A549 (cell line): ENCODE measurements at regions not wholly inside any gene's neighbourhood (a gene's known extent, or its start where the extent isn't known, plus 50 kb on each side); places are given as distances from the start of the nearest gene placed in this dataset.

Source experiments
- ATAC-seq, 2 experiments: fragments of 200-7000 bp in 1 of 2; fragments of >200 bp in 1 of 2; cut with Nextera tagmentation in 1 of 2; cut with Tn5 transposase in 1 of 2; 3 replicates each; pipeline versions ENCODE4 v1.8.0 to v1.9.1; 2018 to 2020; ENCODE audit warnings: mild to moderate bottlenecking in 1 of 2, moderate library complexity in 1 of 2
- CTCF ChIA-PET: fragments of 300-600 bp; sonication (Branson Sonifier 250); formaldehyde crosslinking; extraction: SDS; loops from one replicate; lab custom pipeline; 2021; ENCODE audit warnings: antibody characterized with exemption, inconsistent platforms; lab: Yijun Ruan, JAX
- POLR2A ChIA-PET: fragments of 350-600 bp; formaldehyde crosslinking; extraction: SDS; loops from one replicate; lab custom pipeline; 2021; ENCODE audit warnings: antibody characterized with exemption, inconsistent platforms; lab: Yijun Ruan, JAX
- DNase-seq, 2 experiments: peaks; one replicate each; pipeline versions ENCODE4 v3.0.0 to v3.0.0-alpha.2; 2011 to 2016; ENCODE audit warnings: low read depth in 1 of 2, low spot score in 1 of 2
- FAIRE-seq: peaks from 2 replicates; lab custom pipeline; 2011; peaks lifted over from hg19 to GRCh38; lab: Jason Lieb, UNC
- H3K27ac ChIP-seq, 2 experiments: fragments of >200 bp; sonication (Bioruptor Twin); formaldehyde crosslinking; 3 replicates each; pipeline ENCODE4 v1.5.1; 2016 to 2017
- H3K4me1 ChIP-seq: fragments of >200 bp; sonication (Bioruptor Twin); formaldehyde crosslinking; 3 replicates; pipeline ENCODE4 v1.6.1; 2016
- H3K4me2 ChIP-seq: fragments of >200 bp; sonication (Bioruptor Twin); formaldehyde crosslinking; 3 replicates; pipeline ENCODE4 v1.6.1; 2016
- H3K4me3 ChIP-seq: fragments of >200 bp; sonication (Bioruptor Twin); formaldehyde crosslinking; 3 replicates; pipeline ENCODE4 v1.5.1; 2016
- H3K9me3 ChIP-seq: fragments of >200 bp; sonication (Bioruptor Twin); formaldehyde crosslinking; 3 replicates; pipeline ENCODE4 v1.6.1; 2016
- ATOH8 ChIP-seq: fragments of 250-450 bp; sonication (Bioruptor Pico); IDR thresholded peaks from 2 replicates; pipeline ENCODE4 v1.5.0; 2020; ENCODE audit warnings: low read depth, mild to moderate bottlenecking, moderate library complexity
- BHLHE40 ChIP-seq: IDR thresholded peaks from 2 replicates; pipeline ENCODE4 v1.6.1; 2012; ENCODE audit warnings: low read depth, low read length, inconsistent platforms
- CBX8 ChIP-seq: fragments of 200-600 bp; sonication (generic); IDR thresholded peaks from 2 replicates; pipeline ENCODE4 v1.6.1; 2016
- CHD2 ChIP-seq: fragments of 150-350 bp; IDR thresholded peaks from 2 replicates; pipeline ENCODE4 v1.6.1; 2014; ENCODE audit warnings: low read length; ENCODE audit not compliant: partially characterized antibody
- CTCF ChIP-seq: fragments of >200 bp; sonication (Bioruptor Twin); formaldehyde crosslinking; IDR thresholded peaks from 3 replicates; pipeline ENCODE4 v1.5.1; 2016
- EHF ChIP-seq: fragments of 250-450 bp; sonication (Bioruptor Pico); IDR thresholded peaks from 2 replicates; pipeline ENCODE4 v1.5.0; 2020; ENCODE audit warnings: mild to moderate bottlenecking
- EHMT2 ChIP-seq: fragments of 200-600 bp; sonication (generic); IDR thresholded peaks from 2 replicates; pipeline ENCODE4 v1.6.1; 2016; ENCODE audit warnings: antibody characterized with exemption, low read depth, mild to moderate bottlenecking, moderate library complexity
- ESRRA ChIP-seq: fragments of 150-350 bp; IDR thresholded peaks from 2 replicates; pipeline ENCODE4 v1.6.1; 2014; ENCODE audit warnings: mild to moderate bottlenecking, low read length, borderline replicate concordance
- GATA3 ChIP-seq: IDR thresholded peaks from 2 replicates; pipeline ENCODE4 v1.6.1; 2012; ENCODE audit warnings: borderline replicate concordance
- JUN ChIP-seq, 2 experiments: fragments of >200 bp; sonication (Bioruptor Twin); formaldehyde crosslinking; IDR thresholded peaks; 2 replicates in 1 of 2; 3 replicates in 1 of 2; pipeline ENCODE4 v1.6.1; 2016 to 2017
- JUNB ChIP-seq: fragments of >200 bp; sonication (Bioruptor Twin); formaldehyde crosslinking; IDR thresholded peaks from 2 replicates; pipeline ENCODE4 v1.6.1; 2016
- KDM1A ChIP-seq: fragments of 200-600 bp; sonication (generic); IDR thresholded peaks from 2 replicates; pipeline ENCODE4 v1.6.1; 2016; ENCODE audit warnings: low read depth, mild to moderate bottlenecking
- MAZ ChIP-seq: fragments of 150-350 bp; IDR thresholded peaks from 2 replicates; pipeline ENCODE4 v1.6.1; 2014; ENCODE audit warnings: antibody characterized with exemption, low read depth, low read length, borderline replicate concordance
- MYC ChIP-seq: IDR thresholded peaks from 2 replicates; pipeline ENCODE4 v1.6.1; 2012; ENCODE audit warnings: mild to moderate bottlenecking, inconsistent platforms, low read length, improper control_type of control experiment, borderline replicate concordance
- NFE2L2 ChIP-seq: fragments of 150-350 bp; conservative IDR thresholded peaks from 2 replicates; pipeline ENCODE4 v1.6.1; 2014; ENCODE audit warnings: low read length
- PBX3 ChIP-seq: IDR thresholded peaks from 2 replicates; pipeline ENCODE4 v1.6.1; 2012
- PHF8 ChIP-seq: fragments of 200-600 bp; sonication (generic); IDR thresholded peaks from 2 replicates; pipeline ENCODE4 v1.6.1; 2016; ENCODE audit warnings: low read depth, mild to moderate bottlenecking, antibody characterized with exemption, moderate library complexity, borderline replicate concordance
- POLR2A ChIP-seq: IDR thresholded peaks from 2 replicates; pipeline ENCODE4 v1.6.1; 2012; ENCODE audit warnings: mild to moderate bottlenecking, low read length
- POLR2AphosphoS2 ChIP-seq: conservative IDR thresholded peaks from 2 replicates; pipeline ENCODE4 v1.6.1; 2012; ENCODE audit warnings: low read length, improper control_type of control experiment, inconsistent platforms
- RAD21 ChIP-seq, 2 experiments: fragments of >200 bp in 1 of 2; sonication (Bioruptor Twin) in 1 of 2; formaldehyde crosslinking in 1 of 2; IDR thresholded peaks in 1 of 2; conservative IDR thresholded peaks in 1 of 2; 2 replicates in 1 of 2; 3 replicates in 1 of 2; pipeline ENCODE4 v1.6.1; 2012 to 2018; ENCODE audit warnings: inconsistent platforms in 1 of 2
- SMC3 ChIP-seq: fragments of >200 bp; sonication (Bioruptor Twin); formaldehyde crosslinking; IDR thresholded peaks from 3 replicates; pipeline ENCODE4 v1.6.1; 2018; ENCODE audit warnings: inconsistent platforms
- SREBF2 ChIP-seq: fragments of 450-650 bp; IDR thresholded peaks from 2 replicates; pipeline ENCODE4 v1.6.1; 2014; ENCODE audit warnings: mild to moderate bottlenecking, moderate library complexity
- USF2 ChIP-seq: fragments of 450-650 bp; IDR thresholded peaks from 2 replicates; pipeline ENCODE4 v1.6.1; 2014; ENCODE audit warnings: antibody characterized with exemption
- ZFP36 ChIP-seq: fragments of 450-650 bp; IDR thresholded peaks from 2 replicates; pipeline ENCODE4 v1.6.1; 2014; ENCODE audit warnings: borderline replicate concordance; ENCODE audit not compliant: partially characterized antibody
- ZNF302 ChIP-seq: fragments of 250-450 bp; sonication (Bioruptor Pico); IDR thresholded peaks from 2 replicates; pipeline ENCODE4 v1.9.0; 2021; ENCODE audit warnings: inconsistent platforms, mild to moderate bottlenecking, moderate library complexity
- WGBS: methylation state at CpG from one replicate; pipeline ENCODE4 v1.1.6; 2017; ENCODE audit errors: missing lambda C conversion rate; 5-methylcytosine and 5-hydroxymethylcytosine counted together
- TF ChIP-seq, protein P1 (sequence below): fragments of >200 bp; sonication (Bioruptor Twin); formaldehyde crosslinking; IDR thresholded peaks from 3 replicates; pipeline ENCODE4 v1.6.1; 2016
- TF ChIP-seq, protein P2 (sequence below): IDR thresholded peaks from 2 replicates; pipeline ENCODE4 v1.6.1; 2012; ENCODE audit warnings: low read depth, borderline replicate concordance
- TF ChIP-seq, protein P3 (sequence below): IDR thresholded peaks from 2 replicates; pipeline ENCODE4 v1.6.1; 2012

GRCh38 chr11:91786097-91786496 lies 438.5 kb upstream of the FAT3 start:
- no peak for DNase-seq
- no peak overlapping the region for H3K4me2 ChIP-seq
- TF ChIP-seq MYC (no peak), SMC3 (no peak), EHMT2 (no peak), JUNB (no peak), ATOH8 (CRISPR knock-in tag) (no peak), POLR2A (no peak), ZNF302 (CRISPR knock-in tag) (no peak), MAZ (no peak), GATA3 (no peak), PHF8 (no peak), NFE2L2 (no peak), CBX8 (no peak)
- TF ChIP-seq, protein P1, sequence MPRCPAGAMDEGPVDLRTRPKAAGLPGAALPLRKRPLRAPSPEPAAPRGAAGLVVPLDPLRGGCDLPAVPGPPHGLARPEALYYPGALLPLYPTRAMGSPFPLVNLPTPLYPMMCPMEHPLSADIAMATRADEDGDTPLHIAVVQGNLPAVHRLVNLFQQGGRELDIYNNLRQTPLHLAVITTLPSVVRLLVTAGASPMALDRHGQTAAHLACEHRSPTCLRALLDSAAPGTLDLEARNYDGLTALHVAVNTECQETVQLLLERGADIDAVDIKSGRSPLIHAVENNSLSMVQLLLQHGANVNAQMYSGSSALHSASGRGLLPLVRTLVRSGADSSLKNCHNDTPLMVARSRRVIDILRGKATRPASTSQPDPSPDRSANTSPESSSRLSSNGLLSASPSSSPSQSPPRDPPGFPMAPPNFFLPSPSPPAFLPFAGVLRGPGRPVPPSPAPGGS, result no peak
- TF ChIP-seq, protein P2, sequence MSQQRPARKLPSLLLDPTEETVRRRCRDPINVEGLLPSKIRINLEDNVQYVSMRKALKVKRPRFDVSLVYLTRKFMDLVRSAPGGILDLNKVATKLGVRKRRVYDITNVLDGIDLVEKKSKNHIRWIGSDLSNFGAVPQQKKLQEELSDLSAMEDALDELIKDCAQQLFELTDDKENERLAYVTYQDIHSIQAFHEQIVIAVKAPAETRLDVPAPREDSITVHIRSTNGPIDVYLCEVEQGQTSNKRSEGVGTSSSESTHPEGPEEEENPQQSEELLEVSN, result no peak
- WGBS, result 34% methylated on average over 4 of the region's 4 CpGs
- ChIA-PET POLR2A (no interaction called here), CTCF (no interaction called here)
- H3K27ac ChIP-seq, result no peak overlapping the region
- H3K4me1 ChIP-seq, result no peaks in the 10 kb centered on the region
- peaks cover 11% of the 10 kb centered on the region; the same call in 2 of the 3 replicates for H3K9me3 ChIP-seq
- no peak for FAIRE-seq
- H3K4me3 ChIP-seq, result no peak overlapping the region
- no peak for ATAC-seq

DNA sequence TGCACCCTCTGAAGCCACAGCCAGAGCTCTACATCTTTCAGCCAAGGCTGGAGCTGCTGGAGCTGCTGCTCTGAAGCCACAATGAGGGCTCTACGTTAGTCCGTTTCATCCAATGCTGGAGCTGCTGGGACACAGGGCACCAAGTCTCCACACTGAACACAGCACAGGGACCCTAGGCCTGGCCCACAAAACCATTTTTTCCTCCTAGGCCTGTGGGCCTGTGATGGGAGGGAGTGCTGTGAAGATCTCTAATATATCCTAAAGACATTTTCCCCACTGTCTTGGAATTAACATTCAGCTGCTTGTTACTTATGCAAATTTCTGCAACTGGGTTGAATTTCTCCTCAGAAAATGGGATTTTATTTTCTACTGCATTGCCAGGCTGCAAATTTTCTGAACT lies 441.4 kb upstream of the FAT3 start:
- DNase-seq (no peak), ATAC-seq (no peak), FAIRE-seq (no peak)
- Histone ChIP-seq H3K4me1 (no peaks in the 10 kb centered on the region), H3K27ac (no peak overlapping the region), H3K9me3 (peaks cover 11% of the 10 kb centered on the region; the same call in 2 of the 3 replicates), H3K4me3 (no peak overlapping the region), H3K4me2 (no peak overlapping the region)
- ChIA-PET CTCF (no interaction called here), POLR2A (no interaction called here)
- WGBS, result 83% methylated on average over 2 of the region's 2 CpGs
- TF ChIP-seq ZNF302 (CRISPR knock-in tag) (no peak), CTCF (no peak), ZFP36 (peak; percentile 65)

- CTCF ChIA-PET, result no interaction called here
- Histone ChIP-seq H3K4me2 (no peak overlapping the region), H3K4me1 (no peaks in the 10 kb centered on the region), H3K4me3 (no peak overlapping the region), H3K9me3 (peaks cover 7% of the 10 kb centered on the region; the same call in 1 of the 3 replicates), H3K27ac (no peak overlapping the region)
- DNase-seq (no peak), FAIRE-seq (no peak), ATAC-seq (no peak)
- POLR2A ChIA-PET, result no interaction called here
- 7% methylated on average over 2 of the region's 2 CpGs for WGBS
- TF ChIP-seq USF2, result no peak
- TF ChIP-seq, protein P3, sequence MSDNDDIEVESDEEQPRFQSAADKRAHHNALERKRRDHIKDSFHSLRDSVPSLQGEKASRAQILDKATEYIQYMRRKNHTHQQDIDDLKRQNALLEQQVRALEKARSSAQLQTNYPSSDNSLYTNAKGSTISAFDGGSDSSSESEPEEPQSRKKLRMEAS, result no peak
- TF ChIP-seq PBX3, result no peak
- TF ChIP-seq, protein P1, result no peak
- no peak for TF ChIP-seq EHMT2
- no peak for TF ChIP-seq POLR2AphosphoS2
- TF ChIP-seq ESRRA, result no peak
- TF ChIP-seq ZFP36, result no peak
- TF ChIP-seq KDM1A, result no peak
- TF ChIP-seq EHF (CRISPR knock-in tag), result no peak
- TF ChIP-seq GATA3, result no peak
- TF ChIP-seq BHLHE40, result no peak
- TF ChIP-seq JUN (IDR thresholded peaks at IDR 0.05), result no peak
- TF ChIP-seq CHD2, result no peak
- TF ChIP-seq SREBF2, result no peak
- no peak for TF ChIP-seq MAZ
- TF ChIP-seq RAD21 (conservative IDR thresholded peaks at IDR 0.05 in 1 of 2, IDR thresholded peaks at IDR 0.05 in 1 of 2), result no peak
Measured at GRCh38 chr11:91778758-91779157, 445.9 kb upstream of the FAT3 start.
